Liver (tissue), 8 donors: ENCODE measurements at regions not wholly inside any gene's neighbourhood (a gene's known extent, or its start where the extent isn't known, plus 50 kb on each side); places are given as distances from the start of the nearest gene placed in this dataset.

ENCODE experiments used
- DNase-seq: peaks from one replicate; pipeline ENCODE4 v3.0.0-alpha.2; 2017; ENCODE audit warnings: low spot score
- H3K27ac ChIP-seq, 2 donors: one replicate each; pipeline ENCODE4 v1.7.0; 2013; ENCODE audit warnings: inconsistent platforms in 2 of 2, low read length in 2 of 2, control low read depth in 1 of 2, low read depth in 1 of 2, mild to moderate bottlenecking in 1 of 2
- H3K27me3 ChIP-seq, 4 donors: one replicate each; pipeline versions ENCODE4 v1.6.1 to v1.7.0; 2013; ENCODE audit warnings: low read length in 3 of 4, inconsistent platforms in 1 of 4, mild to moderate bottlenecking in 1 of 4, moderate library complexity in 1 of 4; ENCODE audit not compliant: control insufficient read depth in 4 of 4, insufficient read depth in 4 of 4
- H3K36me3 ChIP-seq, 4 donors: one replicate each; pipeline versions ENCODE4 v1.6.1 to v1.7.0; 2013; ENCODE audit warnings: low read length in 3 of 4, mild to moderate bottlenecking in 3 of 4, low read depth in 1 of 4, moderate library complexity in 1 of 4; ENCODE audit not compliant: control insufficient read depth in 4 of 4, insufficient read depth in 3 of 4
- H3K4me1 ChIP-seq, 4 donors: one replicate each; pipeline versions ENCODE4 v1.6.1 to v1.7.0; 2013; ENCODE audit warnings: low read length in 3 of 4, mild to moderate bottlenecking in 3 of 4, moderate library complexity in 1 of 4; ENCODE audit not compliant: control insufficient read depth in 4 of 4, insufficient read depth in 4 of 4
- H3K4me3 ChIP-seq, 3 donors: one replicate each; pipeline versions ENCODE4 v1.6.1 to v1.7.0; 2013; ENCODE audit warnings: low read length in 3 of 3, control low read depth in 1 of 3, low read depth in 1 of 3, mild to moderate bottlenecking in 1 of 3
- H3K9ac ChIP-seq, 2 donors: one replicate each; pipeline ENCODE4 v1.7.0; 2013; ENCODE audit warnings: low read length in 2 of 2, mild to moderate bottlenecking in 2 of 2, moderate library complexity in 2 of 2, control low read depth in 1 of 2, low read depth in 1 of 2
- H3K9me3 ChIP-seq, 4 donors: one replicate each; pipeline versions ENCODE4 v1.6.1 to v1.7.0; 2013; ENCODE audit warnings: low read length in 3 of 4; ENCODE audit not compliant: control insufficient read depth in 4 of 4
- ATF3 ChIP-seq: IDR thresholded peaks from 2 replicates; pipeline ENCODE4 v1.6.1; 2016; ENCODE audit warnings: antibody characterized with exemption
- CTCF ChIP-seq: fragments of 150-350 bp; IDR thresholded peaks from 2 replicates; pipeline ENCODE4 v1.5.1; 2017; ENCODE audit warnings: improper control_type of control experiment, low read depth, low read length; ENCODE audit not compliant: missing input control
- EGR1 ChIP-seq, 2 donors: IDR thresholded peaks; 2 replicates each; pipeline ENCODE4 v1.6.1; 2016 to 2018; ENCODE audit warnings: antibody characterized with exemption in 2 of 2, low read depth in 2 of 2
- FOXA1 ChIP-seq: IDR thresholded peaks from 2 replicates; pipeline ENCODE4 v1.6.1; 2016; ENCODE audit warnings: antibody characterized with exemption
- FOXA2 ChIP-seq: IDR thresholded peaks from 2 replicates; pipeline ENCODE4 v1.6.1; 2016; ENCODE audit warnings: antibody characterized with exemption
- GABPA ChIP-seq, 2 donors: IDR thresholded peaks in 1 of 2; conservative IDR thresholded peaks in 1 of 2; 2 replicates each; pipeline ENCODE4 v1.6.1; 2016; ENCODE audit warnings: antibody characterized with exemption in 2 of 2, mild to moderate bottlenecking in 1 of 2, moderate library complexity in 1 of 2
- HNF4A ChIP-seq, 2 donors: conservative IDR thresholded peaks; 2 replicates each; pipeline ENCODE4 v1.6.1; 2016; ENCODE audit warnings: antibody characterized with exemption in 2 of 2, mild to moderate bottlenecking in 2 of 2
- HNF4G ChIP-seq: IDR thresholded peaks from 2 replicates; pipeline ENCODE4 v1.6.1; 2016; ENCODE audit warnings: antibody characterized with exemption
- JUND ChIP-seq, 2 donors: IDR thresholded peaks; 2 replicates each; pipeline ENCODE4 v1.6.1; 2016; ENCODE audit warnings: antibody characterized with exemption in 2 of 2
- MAX ChIP-seq: IDR thresholded peaks from 2 replicates; pipeline ENCODE4 v1.6.1; 2016; ENCODE audit warnings: antibody characterized with exemption
- NR2F2 ChIP-seq: IDR thresholded peaks from 2 replicates; pipeline ENCODE4 v1.6.1; 2016; ENCODE audit warnings: antibody characterized with exemption
- RAD21 ChIP-seq, 2 donors: IDR thresholded peaks; 2 replicates each; pipeline ENCODE4 v1.6.1; 2016; ENCODE audit warnings: antibody characterized with exemption in 2 of 2, mild to moderate bottlenecking in 2 of 2
- REST ChIP-seq: IDR thresholded peaks from 2 replicates; pipeline ENCODE4 v1.6.1; 2016; ENCODE audit warnings: antibody characterized with exemption, mild to moderate bottlenecking
- RXRA ChIP-seq, 2 donors: IDR thresholded peaks; 2 replicates each; pipeline ENCODE4 v1.6.1; 2017 to 2018; ENCODE audit warnings: antibody characterized with exemption in 2 of 2, mild to moderate bottlenecking in 1 of 2
- SP1 ChIP-seq: IDR thresholded peaks from 2 replicates; pipeline ENCODE4 v1.6.1; 2018; ENCODE audit warnings: antibody characterized with exemption, mild to moderate bottlenecking
- TAF1 ChIP-seq: conservative IDR thresholded peaks from 2 replicates; pipeline ENCODE4 v1.6.1; 2016; ENCODE audit warnings: antibody characterized with exemption, mild to moderate bottlenecking
- YY1 ChIP-seq: IDR thresholded peaks from 2 replicates; pipeline ENCODE4 v1.6.1; 2016; ENCODE audit warnings: antibody characterized with exemption, mild to moderate bottlenecking
- ZBTB33 ChIP-seq: IDR thresholded peaks from 2 replicates; pipeline ENCODE4 v1.6.1; 2016; ENCODE audit warnings: antibody characterized with exemption
- WGBS: extraction: QIAGEN DNeasy Blood & Tissue Kit; methylation state at CpG from one replicate; pipeline ENCODE4 v1.1.7; 2013; 5-methylcytosine and 5-hydroxymethylcytosine counted together
- donor health status: healthy.
- donor health status: healthy.
- donor health status: healthy.
- donor health status: healthy.
- donor health status: healthy.

GRCh38 chr5:26229848-26230247 is 808.5 kb downstream of the CDH9 start:
- WGBS, result 87% methylated on average over 8 of the region's 8 CpGs
- no peak for DNase-seq
- no peaks in the 10 kb centered on the region for H3K4me1 ChIP-seq
- no peak overlapping the region for H3K27ac ChIP-seq
- no peak for TF ChIP-seq ATF3
- no peak for TF ChIP-seq MAX
- no peak for TF ChIP-seq SP1
- no peak for TF ChIP-seq JUND (IDR thresholded peaks at IDR 0.05)
- TF ChIP-seq RXRA (IDR thresholded peaks at IDR 0.05), result no peak
- TF ChIP-seq FOXA1, result no peak
- no peak for TF ChIP-seq NR2F2
- no peak for TF ChIP-seq EGR1 (IDR thresholded peaks at IDR 0.05; ENCODE audit: low read depth in 2 of 2)
- TF ChIP-seq HNF4G, result no peak
- no peak for TF ChIP-seq FOXA2
- no peak for TF ChIP-seq CTCF
- TF ChIP-seq YY1, result no peak
- TF ChIP-seq RAD21 (IDR thresholded peaks at IDR 0.05), result no peak
- TF ChIP-seq ZBTB33, result no peak
- no peak for TF ChIP-seq GABPA (IDR thresholded peaks at IDR 0.05 in 1 of 2, conservative IDR thresholded peaks at IDR 0.05 in 1 of 2)
- no peak overlapping the region for H3K9ac ChIP-seq
- no peaks in the 10 kb centered on the region for H3K9me3 ChIP-seq
- H3K4me3 ChIP-seq, result no peak overlapping the region
- no peaks in the 10 kb centered on the region for H3K27me3 ChIP-seq
- H3K36me3 ChIP-seq, result no peaks in the 10 kb centered on the region

- Histone ChIP-seq H3K4me1 (no peaks in the 10 kb centered on the region), H3K27me3 (no peaks in the 10 kb centered on the region), H3K9ac (no peak overlapping the region), H3K36me3 (no peaks in the 10 kb centered on the region), H3K4me3 (no peak overlapping the region), H3K27ac (no peak overlapping the region), H3K9me3 (peaks cover 0 to 2% (median 0%) of the 10 kb centered on the region in 4 donors)
- TF ChIP-seq RAD21 (IDR thresholded peaks at IDR 0.05), result no peak
- TF ChIP-seq MAX, result no peak
- TF ChIP-seq FOXA2, result no peak
- TF ChIP-seq GABPA (IDR thresholded peaks at IDR 0.05 in 1 of 2, conservative IDR thresholded peaks at IDR 0.05 in 1 of 2), result no peak
- TF ChIP-seq FOXA1, result no peak
- TF ChIP-seq ATF3, result no peak
- no peak for TF ChIP-seq NR2F2
- no peak for TF ChIP-seq HNF4A (conservative IDR thresholded peaks at IDR 0.05)
- TF ChIP-seq REST, result no peak
- no peak for TF ChIP-seq ZBTB33
- no peak for TF ChIP-seq HNF4G
- TF ChIP-seq EGR1 (IDR thresholded peaks at IDR 0.05; ENCODE audit: low read depth in 2 of 2), result no peak
- no peak for TF ChIP-seq CTCF
- TF ChIP-seq SP1, result no peak
- TF ChIP-seq YY1, result no peak
- TF ChIP-seq JUND (IDR thresholded peaks at IDR 0.05), result no peak
- TF ChIP-seq TAF1, result no peak
- no peak for TF ChIP-seq RXRA (IDR thresholded peaks at IDR 0.05)
- no peak for DNase-seq
- 70% methylated on average over 6 of the region's 6 CpGs for WGBS
Observed at GRCh38 chr5:26227245-26227644, 811.1 kb downstream of the CDH9 start.
